Activated naive CD8-positive, alpha-beta T cell treated with anti-CD3 and anti-CD28 coated beads, Interleukin-2, amount 50 U/mL, for 16 hours (primary cell): ENCODE measurements at regions not wholly inside any gene's neighbourhood (a gene's known extent, or its start where the extent isn't known, plus 50 kb on each side); places are given as distances from the start of the nearest gene placed in this dataset.

ENCODE experiments used
- DNase-seq: peaks from one replicate; pipeline ENCODE4 v3.0.0-alpha.2; 2020; ENCODE audit warnings: low read depth, low spot score

DNA sequence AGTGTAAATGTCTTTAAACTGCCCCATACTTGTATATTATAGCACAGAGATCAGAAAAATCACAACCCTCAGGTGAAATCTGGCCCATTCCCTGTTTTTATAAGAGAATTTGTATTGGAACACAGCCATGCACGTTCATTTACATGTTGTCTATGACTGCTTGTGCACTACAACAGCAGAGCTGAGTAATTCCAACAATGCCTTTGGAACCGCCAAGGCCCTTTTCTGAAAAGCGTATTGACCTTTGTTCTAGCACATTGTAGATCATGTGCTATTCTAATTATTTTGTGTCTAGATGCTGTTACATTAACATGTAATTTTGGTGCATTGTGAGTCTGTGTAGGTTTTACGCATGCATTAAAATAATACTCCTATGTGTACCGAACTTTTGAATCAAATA, 339.6 kb downstream of the CHRM3 start:
- DNase-seq = no peak

DNA sequence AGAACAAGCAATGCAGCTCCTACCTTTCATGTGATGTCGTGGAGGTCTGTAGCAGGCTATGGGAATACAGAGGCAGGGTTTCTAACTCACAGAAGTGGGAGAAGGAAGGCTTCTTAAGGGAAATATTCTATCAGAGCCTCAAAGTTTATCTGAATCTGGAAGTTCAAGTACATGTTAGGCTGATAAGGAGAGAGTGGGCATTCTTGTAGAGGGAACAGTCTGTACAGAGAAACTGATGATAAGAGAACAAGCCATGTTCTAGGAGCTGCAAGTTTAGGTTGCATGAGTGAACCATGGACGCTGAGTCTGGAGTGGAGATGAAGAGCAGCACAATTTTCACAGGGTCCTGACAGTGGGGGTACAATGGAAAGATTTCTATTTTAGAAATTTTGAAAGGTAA, 344.0 kb downstream of the CHRM3 start:
- DNase-seq = no peak

GRCh38 chr1:239731082-239731748, 344.8 kb downstream of the CHRM3 start:
- no peak for DNase-seq

- DNase-seq = no peak
Observed at GRCh38 chr1:239732770-239733169, 346.4 kb downstream of the CHRM3 start.

DNA sequence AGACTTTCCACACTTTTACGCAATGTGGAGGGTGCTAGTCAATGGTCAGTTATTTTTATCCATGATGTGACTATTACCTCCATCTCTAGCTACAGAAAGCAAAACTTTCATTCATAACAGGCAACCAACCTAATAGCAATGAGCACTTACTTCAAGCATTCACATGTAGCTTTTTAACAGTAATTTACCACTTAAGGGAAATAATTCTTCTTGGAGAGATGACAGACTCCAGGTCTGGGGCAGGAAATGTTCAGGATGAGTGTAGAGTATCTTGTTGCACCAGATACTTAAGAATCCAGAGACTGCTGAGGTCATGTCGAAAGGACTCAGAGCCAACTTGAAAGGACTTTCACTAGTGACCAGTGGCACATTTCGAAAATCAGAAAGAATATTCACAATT, 347.6 kb downstream of the CHRM3 start:
- DNase-seq = no peak

- DNase-seq = no peak
Observed at GRCh38 chr1:239735111-239735510, 348.7 kb downstream of the CHRM3 start.

- no peak for DNase-seq
Observed at GRCh38 chr1:239736479-239736878, 350.1 kb downstream of the CHRM3 start.

DNA sequence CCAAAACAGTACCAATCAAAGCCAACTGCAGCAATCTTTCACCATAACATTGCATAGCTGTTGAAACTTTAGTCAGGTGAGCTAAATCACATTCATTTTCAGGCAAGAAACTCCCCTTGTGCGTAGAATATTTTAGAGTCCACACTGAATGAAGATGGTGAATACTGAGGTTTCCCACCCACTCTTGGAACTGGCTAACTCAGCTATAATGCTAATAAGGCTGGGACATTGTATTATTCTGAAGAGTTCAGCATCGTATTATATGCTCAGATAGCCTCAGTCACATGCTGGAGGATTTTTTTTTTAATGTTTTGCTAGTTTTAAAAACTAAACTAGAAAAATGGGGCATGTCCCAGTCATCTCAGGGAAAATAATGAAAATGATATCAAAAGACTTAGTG, 352.3 kb upstream of the FMN2 start:
- DNase-seq = no peak

DNA sequence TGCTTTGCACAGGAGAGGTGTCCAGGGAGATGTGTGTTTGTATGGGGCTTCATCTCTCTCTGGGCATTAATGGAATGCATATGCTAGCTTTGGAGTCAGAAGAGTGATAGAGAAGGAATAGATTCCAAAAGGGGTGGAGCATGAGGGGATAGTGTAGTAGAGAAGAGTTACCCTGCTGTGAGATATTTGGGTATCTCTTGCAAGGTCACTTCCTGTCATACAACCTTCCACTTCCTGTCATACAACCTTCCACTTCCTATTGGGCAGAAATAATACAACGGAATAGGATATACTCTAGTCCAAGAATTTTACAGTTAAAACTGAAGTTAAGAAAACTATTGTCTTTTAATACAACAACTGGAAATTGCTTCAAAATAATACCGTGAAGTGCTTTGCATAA, 351.8 kb upstream of the FMN2 start:
- DNase-seq = no peak

- DNase-seq = no peak
Observed at GRCh38 chr1:239742416-239743109, 349.1 kb upstream of the FMN2 start.

DNA sequence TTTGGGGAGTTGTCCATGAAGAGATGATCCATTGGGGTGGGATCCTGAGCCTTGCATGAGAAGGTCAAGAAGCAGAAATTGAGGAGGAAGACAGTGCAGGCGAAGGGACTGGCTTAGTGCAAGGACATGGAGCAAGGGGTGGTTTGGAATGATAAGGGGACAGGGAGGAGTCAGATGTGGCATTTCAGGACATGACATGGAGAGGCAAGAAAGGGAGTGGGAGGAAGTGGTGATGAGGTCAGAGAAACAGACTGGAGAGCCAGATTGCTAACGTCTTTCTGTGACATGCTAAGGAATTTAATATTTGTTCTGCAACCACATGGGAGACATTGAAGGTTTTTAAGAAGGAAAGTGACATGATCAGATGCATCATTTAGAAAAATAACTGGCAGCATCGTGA, 346.8 kb upstream of the FMN2 start:
- no peak for DNase-seq

DNA sequence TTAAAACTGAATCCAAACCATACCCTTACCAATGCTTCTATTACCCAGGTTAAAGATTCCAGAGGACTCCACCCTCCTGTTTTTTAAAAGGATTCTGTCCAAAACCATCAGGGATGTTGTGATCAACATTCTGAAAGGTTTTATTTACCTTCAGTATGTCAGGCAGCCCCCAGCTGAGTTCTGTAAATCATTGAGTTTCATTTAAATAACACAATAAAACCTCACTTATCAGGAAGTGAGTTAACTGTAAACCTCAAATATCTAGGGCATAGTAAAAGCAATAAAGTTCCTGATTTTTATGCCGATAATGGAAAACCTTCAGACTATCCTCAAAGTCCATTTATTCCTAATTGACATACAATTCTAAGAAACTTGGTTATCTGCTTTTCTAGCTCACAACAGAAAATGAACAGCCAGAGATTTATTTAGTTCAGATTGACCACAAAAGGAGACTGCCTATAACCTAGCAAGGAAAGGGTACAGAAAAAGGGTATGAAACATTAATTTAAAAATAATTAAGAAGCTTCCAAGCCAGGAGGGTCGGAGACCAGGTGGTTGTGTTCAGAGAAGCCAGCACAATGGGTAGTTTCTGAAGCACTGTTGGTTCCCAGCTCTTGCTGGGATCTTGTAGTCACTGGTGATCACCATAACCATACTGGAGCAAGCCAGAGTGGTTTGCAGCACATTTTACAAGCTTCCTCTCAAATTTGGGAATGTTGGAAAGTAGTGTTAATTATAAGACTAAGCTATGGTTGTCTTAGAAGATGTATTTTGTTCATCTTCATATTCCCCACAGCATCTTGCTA, 336.4 kb upstream of the FMN2 start:
- no peak for DNase-seq

DNA sequence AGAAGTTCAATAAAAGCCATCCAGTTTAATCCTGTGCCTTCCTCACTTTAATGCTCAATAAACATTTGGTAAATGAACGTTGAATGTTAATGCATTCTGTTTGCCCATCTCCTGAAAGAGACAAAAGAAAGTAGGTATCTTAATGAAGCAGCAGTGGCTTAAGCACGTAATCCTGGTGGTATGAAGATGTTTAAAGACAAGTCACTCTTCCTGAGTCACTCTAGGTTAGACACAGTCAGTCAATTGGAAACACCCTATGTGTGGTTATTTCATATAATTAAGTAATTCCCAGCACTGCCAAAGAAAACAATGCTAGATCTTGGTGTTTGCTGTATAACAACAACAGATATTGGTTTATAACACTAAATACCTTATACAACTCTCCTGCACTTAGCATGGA, 334.0 kb upstream of the FMN2 start:
- DNase-seq = no peak

- DNase-seq = no peak
Observed at GRCh38 chr1:239758756-239759155, 332.9 kb upstream of the FMN2 start.

DNA sequence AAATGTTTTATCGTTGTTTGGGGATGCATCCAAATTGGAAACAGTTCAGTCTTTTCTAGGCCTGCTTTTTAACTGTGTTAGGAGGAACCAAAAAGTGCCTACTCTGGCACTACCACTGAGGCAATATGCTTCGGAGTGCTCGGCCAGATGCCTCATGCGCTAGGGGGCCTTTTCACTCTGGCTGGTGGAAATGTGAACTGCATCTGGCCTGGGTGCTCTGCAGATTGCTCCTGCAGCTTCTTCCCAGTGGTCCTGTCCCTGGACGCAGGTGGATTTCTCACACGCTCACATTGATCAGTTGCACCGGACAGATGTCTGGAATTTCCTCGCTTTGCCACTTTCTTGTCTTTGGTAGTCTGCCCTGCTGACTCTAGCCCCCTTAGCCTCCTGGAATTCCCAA, 330.2 kb upstream of the FMN2 start:
- no peak for DNase-seq

DNA sequence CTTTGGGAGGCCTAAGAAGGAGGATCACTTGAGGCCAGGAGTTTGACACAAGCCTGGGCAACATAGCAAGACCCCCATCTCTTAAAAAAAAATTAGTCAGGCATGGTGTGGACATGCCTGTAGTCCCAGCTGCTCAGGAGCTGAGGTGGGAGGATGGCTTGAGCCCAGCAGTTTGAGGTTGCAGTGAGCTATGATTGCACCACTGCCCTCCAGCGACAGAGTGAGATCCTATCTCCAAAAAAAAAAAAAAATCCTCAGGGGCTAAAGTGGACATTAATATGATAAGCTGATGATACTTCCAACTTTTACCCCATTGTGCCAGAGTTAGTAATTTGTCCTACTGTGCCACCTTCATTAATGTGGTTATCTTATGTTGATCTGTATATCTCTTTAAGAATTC, 327.8 kb upstream of the FMN2 start:
- DNase-seq = no peak

- no peak for DNase-seq
Observed at GRCh38 chr1:239764546-239764945, 327.1 kb upstream of the FMN2 start.

- no peak for DNase-seq
Observed at GRCh38 chr1:239765163-239765562, 326.5 kb upstream of the FMN2 start.

- DNase-seq = no peak
Observed at GRCh38 chr1:239771550-239771949, 320.1 kb upstream of the FMN2 start.

- DNase-seq = no peak
Observed at GRCh38 chr1:239772446-239772845, 319.2 kb upstream of the FMN2 start.

DNA sequence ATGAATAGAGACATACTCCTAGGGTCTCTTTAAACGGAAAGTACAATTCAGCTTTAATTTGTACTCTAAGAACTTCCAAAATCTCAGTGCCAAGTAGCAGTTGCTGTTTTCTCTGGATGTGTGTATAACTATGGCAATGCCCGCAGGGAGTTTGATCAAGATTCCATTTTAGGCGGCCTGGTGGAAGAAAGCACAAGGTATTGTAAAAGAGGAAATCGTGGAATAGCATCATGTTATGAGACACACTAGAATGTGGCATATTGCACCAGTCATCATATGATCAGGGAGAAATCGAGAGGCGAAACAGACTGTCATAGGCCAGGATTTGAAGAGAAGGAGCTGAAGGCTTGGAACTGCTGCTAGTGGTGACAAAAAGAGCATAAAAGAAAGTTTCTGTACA, 316.2 kb upstream of the FMN2 start:
- DNase-seq = no peak

DNA sequence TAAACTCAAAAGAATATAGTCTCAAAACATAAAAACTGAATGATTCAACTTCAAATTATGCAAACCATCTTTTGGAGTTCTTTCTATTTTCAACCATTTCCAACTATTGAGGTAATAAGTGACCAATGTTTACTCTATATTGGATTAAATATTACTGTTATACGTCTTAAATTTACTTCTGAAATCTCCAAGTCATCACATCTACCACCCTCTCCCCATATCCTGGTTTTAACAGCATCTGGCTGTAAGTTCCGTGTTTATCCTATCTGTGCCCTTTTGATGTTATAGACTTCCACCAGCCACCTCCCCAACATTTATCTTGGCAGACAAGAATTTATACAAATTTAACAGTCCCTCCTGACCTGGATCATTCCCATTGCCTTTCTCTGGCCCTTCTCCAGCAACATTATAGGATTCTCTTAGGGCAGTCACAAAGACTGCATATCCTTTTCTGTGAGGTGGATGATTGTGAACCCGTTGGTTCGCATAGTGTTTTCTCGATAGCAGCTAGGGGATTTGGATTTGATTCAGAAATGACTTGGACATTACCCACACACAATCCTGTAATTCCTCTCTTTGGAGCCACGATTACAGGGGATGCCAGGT, 313.4 kb upstream of the FMN2 start:
- no peak for DNase-seq
